H9 (cell line): ENCODE measurements at regions not wholly inside any gene's neighbourhood (a gene's known extent, or its start where the extent isn't known, plus 50 kb on each side); places are given as distances from the start of the nearest gene placed in this dataset.
"Not testable (repeated sequence)": the region's sequence is repeated elsewhere in the genome, so short reads cannot be mapped to it uniquely, and the experiment has no call there.

Experiments
- DNase-seq: peaks from one replicate; pipeline ENCODE4 v3.0.0-alpha.2; 2017
- H2AFZ ChIP-seq: one replicate; pipeline ENCODE4 v1.6.1; 2013; ENCODE audit warnings: mild to moderate bottlenecking, low read length, control low read depth, moderate library complexity
- H2AK5ac ChIP-seq: 2 replicates; pipeline ENCODE4 v1.6.1; 2013; ENCODE audit warnings: low read length, control low read depth, mixed read lengths; ENCODE audit not compliant: insufficient read length
- H2BK120ac ChIP-seq: one replicate; pipeline ENCODE4 v1.6.1; 2013; ENCODE audit warnings: low read depth, mild to moderate bottlenecking, low read length, control low read depth, inconsistent platforms; ENCODE audit not compliant: poor library complexity, severe bottlenecking
- H2BK12ac ChIP-seq: 2 replicates; pipeline ENCODE4 v1.6.1; 2013; ENCODE audit warnings: low read length, control low read depth, mixed read lengths, low read depth; ENCODE audit not compliant: insufficient read length
- H2BK15ac ChIP-seq: 2 replicates; pipeline ENCODE4 v1.6.1; 2013; ENCODE audit warnings: low read depth, low read length, control low read depth
- H2BK20ac ChIP-seq: one replicate; pipeline ENCODE4 v1.6.1; 2013; ENCODE audit warnings: low read depth, mild to moderate bottlenecking, low read length, control low read depth, inconsistent platforms; ENCODE audit not compliant: poor library complexity, severe bottlenecking
- H2BK5ac ChIP-seq: 2 replicates; pipeline ENCODE4 v1.6.1; 2013; ENCODE audit warnings: low read length, control low read depth, mixed read lengths; ENCODE audit not compliant: insufficient read length
- H3K14ac ChIP-seq: 2 replicates; pipeline ENCODE4 v1.6.1; 2013; ENCODE audit warnings: low read length, control low read depth; ENCODE audit not compliant: insufficient read depth
- H3K18ac ChIP-seq: 2 replicates; pipeline ENCODE4 v1.6.1; 2013; ENCODE audit warnings: low read depth, mild to moderate bottlenecking, mixed read lengths, low read length, control low read depth; ENCODE audit not compliant: insufficient read length
- H3K23ac ChIP-seq: 2 replicates; pipeline ENCODE4 v1.6.1; 2013; ENCODE audit warnings: low read length, control low read depth, mixed read lengths, low read depth; ENCODE audit not compliant: insufficient read length
- H3K23me2 ChIP-seq: 2 replicates; pipeline ENCODE4 v1.6.1; 2013; ENCODE audit warnings: low read depth, mild to moderate bottlenecking, mixed read lengths, low read length, control low read depth; ENCODE audit not compliant: insufficient read length, poor library complexity, severe bottlenecking
- H3K27ac ChIP-seq: 2 replicates; pipeline ENCODE4 v1.5.1; 2013; ENCODE audit warnings: low read length, control low read depth, mixed read lengths, low read depth; ENCODE audit not compliant: insufficient read length
- H3K27me3 ChIP-seq: 2 replicates; pipeline ENCODE4 v1.6.1; 2013; ENCODE audit warnings: low read length, control low read depth, inconsistent platforms; ENCODE audit not compliant: insufficient read depth
- H3K4ac ChIP-seq: 2 replicates; pipeline ENCODE4 v1.6.1; 2013; ENCODE audit warnings: low read depth, mild to moderate bottlenecking, control low read depth, inconsistent platforms, low read length, moderate library complexity
- H3K4me1 ChIP-seq: 2 replicates; pipeline ENCODE4 v1.6.1; 2013; ENCODE audit warnings: low read length, control low read depth, inconsistent platforms; ENCODE audit not compliant: insufficient read depth
- H3K4me2 ChIP-seq: 2 replicates; pipeline ENCODE4 v1.6.1; 2013; ENCODE audit warnings: low read length, control low read depth, mixed read lengths; ENCODE audit not compliant: insufficient read length, insufficient read depth
- H3K56ac ChIP-seq: 2 replicates; pipeline ENCODE4 v1.6.1; 2013; ENCODE audit warnings: low read depth, mild to moderate bottlenecking, mixed read lengths, low read length, control low read depth; ENCODE audit not compliant: insufficient read length
- H3K79me1 ChIP-seq: 2 replicates; pipeline ENCODE4 v1.6.1; 2013; ENCODE audit warnings: low read depth, mild to moderate bottlenecking, moderate library complexity, low read length, control low read depth, inconsistent platforms; ENCODE audit not compliant: insufficient read depth, poor library complexity, severe bottlenecking
- H3K79me2 ChIP-seq: 2 replicates; pipeline ENCODE4 v1.6.1; 2013; ENCODE audit warnings: low read length, control low read depth, inconsistent platforms; ENCODE audit not compliant: insufficient read depth
- H3K9ac ChIP-seq: 2 replicates; pipeline ENCODE4 v1.6.1; 2013; ENCODE audit warnings: low read length, control low read depth, mixed read lengths; ENCODE audit not compliant: insufficient read length; ENCODE audit errors: extremely low read depth
- H3K9me3 ChIP-seq: one replicate; pipeline ENCODE4 v1.6.1; 2013; ENCODE audit warnings: low read depth, low read length, inconsistent platforms; ENCODE audit not compliant: control insufficient read depth
- H3T11ph ChIP-seq: one replicate; pipeline ENCODE4 v1.6.1; 2013; ENCODE audit warnings: mild to moderate bottlenecking, low read length, control low read depth, inconsistent platforms
- H4K20me1 ChIP-seq: one replicate; pipeline ENCODE4 v1.6.1; 2013; ENCODE audit not compliant: control insufficient read depth, insufficient read length, insufficient read depth
- H4K5ac ChIP-seq: 2 replicates; pipeline ENCODE4 v1.6.1; 2013; ENCODE audit warnings: low read depth, mild to moderate bottlenecking, mixed read lengths, low read length, control low read depth; ENCODE audit not compliant: insufficient read length
- H4K8ac ChIP-seq: replicated peaks from 2 replicates; pipeline ENCODE4 v1.6.1; 2013; ENCODE audit warnings: low read length, control low read depth, mixed read lengths, low read depth; ENCODE audit not compliant: insufficient read length
- H4K91ac ChIP-seq: 2 replicates; pipeline ENCODE4 v1.6.1; 2013; ENCODE audit warnings: low read depth, mild to moderate bottlenecking, moderate library complexity, mixed read lengths, low read length, control low read depth; ENCODE audit not compliant: insufficient read length
- H3K27ac Mint-ChIP-seq, 3 experiments: 2 replicates in 2 of 3; 3 replicates in 1 of 3; pipeline ENCODE4 v1.8.0; 2020 to 2021; ENCODE audit warnings: mixed read lengths in 3 of 3, mild to moderate bottlenecking in 1 of 3, moderate library complexity in 1 of 3
- H3K27me3 Mint-ChIP-seq: 2 replicates; pipeline ENCODE4 v1.8.0; 2021; ENCODE audit warnings: low read depth, mild to moderate bottlenecking, moderate library complexity, mixed read lengths
- H3K36me3 Mint-ChIP-seq, 3 experiments: 2 replicates in 2 of 3; 3 replicates in 1 of 3; pipeline ENCODE4 v1.8.0; 2020 to 2021; ENCODE audit warnings: low read depth in 3 of 3, mixed read lengths in 3 of 3; ENCODE audit not compliant: insufficient read depth in 1 of 3
- H3K4me1 Mint-ChIP-seq, 2 experiments: 2 replicates each; pipeline ENCODE4 v1.8.0; 2020; ENCODE audit warnings: mixed read lengths in 2 of 2
- H3K4me3 Mint-ChIP-seq, 2 experiments: 2 replicates in 1 of 2; 3 replicates in 1 of 2; pipeline ENCODE4 v1.8.0; 2020 to 2021; ENCODE audit warnings: mild to moderate bottlenecking in 2 of 2, mixed read lengths in 2 of 2, moderate library complexity in 1 of 2
- H3K9me3 Mint-ChIP-seq, 2 experiments: 2 replicates in 1 of 2; 3 replicates in 1 of 2; pipeline ENCODE4 v1.8.0; 2020; ENCODE audit warnings: mild to moderate bottlenecking in 2 of 2, mixed read lengths in 2 of 2, moderate library complexity in 1 of 2
- WGBS: extraction: QIAGEN DNeasy Blood & Tissue Kit; methylation state at CpG from one replicate; pipeline ENCODE4 v1.1.7; 2013; ENCODE audit warnings: missing lambda C conversion rate, low lambda C conversion rate, mixed read lengths; ENCODE audit not compliant: insufficient read length; ENCODE audit errors: extremely low coverage; 5-methylcytosine and 5-hydroxymethylcytosine counted together
- TF ChIP-seq, protein P1 (sequence below): fragments of 200-600 bp; sonication (generic); conservative IDR thresholded peaks from 3 replicates; pipeline ENCODE4 v1.8.0; 2021; ENCODE audit warnings: antibody characterized with exemption, mild to moderate bottlenecking

DNA sequence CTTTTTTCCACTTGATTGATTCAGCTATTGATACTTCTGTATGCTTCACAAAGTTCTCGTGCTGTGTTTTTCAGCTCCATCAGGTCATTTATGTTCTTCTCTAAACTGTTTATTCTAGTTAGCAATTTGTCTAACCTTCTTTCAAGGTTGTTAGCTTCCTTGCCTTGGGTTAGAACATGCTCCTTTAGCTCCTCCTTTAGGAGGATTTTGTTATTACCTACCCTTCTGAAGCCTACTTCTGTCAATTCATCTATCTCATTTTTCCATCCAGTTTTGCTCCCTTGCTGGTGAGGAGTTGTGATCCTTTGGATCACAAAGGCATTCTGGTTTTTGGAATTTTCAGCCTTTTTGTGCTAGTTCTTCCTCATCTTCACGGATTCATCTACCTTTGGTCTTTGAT, 344.7 kb upstream of the CLEC14A start:
- H3K9ac ChIP-seq, H4K91ac ChIP-seq, H2BK5ac ChIP-seq, H3K36me3 Mint-ChIP-seq, H3K14ac ChIP-seq, H3T11ph ChIP-seq, H3K4me3 Mint-ChIP-seq, H3K9me3 Mint-ChIP-seq, H3K27ac Mint-ChIP-seq, H4K5ac ChIP-seq, H4K20me1 ChIP-seq, H3K23me2 ChIP-seq, H3K9me3 ChIP-seq, H3K23ac ChIP-seq, H3K27me3 ChIP-seq, H3K56ac ChIP-seq, DNase-seq, H4K8ac ChIP-seq, H3K27ac ChIP-seq, H3K4me1 ChIP-seq, H2BK20ac ChIP-seq, H3K79me2 ChIP-seq, H2BK15ac ChIP-seq, H2AFZ ChIP-seq, H3K79me1 ChIP-seq, H2BK120ac ChIP-seq, H3K4ac ChIP-seq, H2BK12ac ChIP-seq, H3K4me2 ChIP-seq, H2AK5ac ChIP-seq, H3K18ac ChIP-seq: not testable (repeated sequence)
- TF ChIP-seq, protein P1, sequence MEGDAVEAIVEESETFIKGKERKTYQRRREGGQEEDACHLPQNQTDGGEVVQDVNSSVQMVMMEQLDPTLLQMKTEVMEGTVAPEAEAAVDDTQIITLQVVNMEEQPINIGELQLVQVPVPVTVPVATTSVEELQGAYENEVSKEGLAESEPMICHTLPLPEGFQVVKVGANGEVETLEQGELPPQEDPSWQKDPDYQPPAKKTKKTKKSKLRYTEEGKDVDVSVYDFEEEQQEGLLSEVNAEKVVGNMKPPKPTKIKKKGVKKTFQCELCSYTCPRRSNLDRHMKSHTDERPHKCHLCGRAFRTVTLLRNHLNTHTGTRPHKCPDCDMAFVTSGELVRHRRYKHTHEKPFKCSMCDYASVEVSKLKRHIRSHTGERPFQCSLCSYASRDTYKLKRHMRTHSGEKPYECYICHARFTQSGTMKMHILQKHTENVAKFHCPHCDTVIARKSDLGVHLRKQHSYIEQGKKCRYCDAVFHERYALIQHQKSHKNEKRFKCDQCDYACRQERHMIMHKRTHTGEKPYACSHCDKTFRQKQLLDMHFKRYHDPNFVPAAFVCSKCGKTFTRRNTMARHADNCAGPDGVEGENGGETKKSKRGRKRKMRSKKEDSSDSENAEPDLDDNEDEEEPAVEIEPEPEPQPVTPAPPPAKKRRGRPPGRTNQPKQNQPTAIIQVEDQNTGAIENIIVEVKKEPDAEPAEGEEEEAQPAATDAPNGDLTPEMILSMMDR = peak; percentile 72
- Mint-ChIP-seq H3K4me1 (peaks cover 3 to 13% of the 10 kb centered on the region in 2 experiments; a peak in 3 of 4 replicates), H3K27me3 (peaks cover 40% of the 10 kb centered on the region)
- no CpG with 5 or more reads among the region's 2 CpGs for WGBS
